GM23338 (cell line): ENCODE measurements at regions not wholly inside any gene's neighbourhood (a gene's known extent, or its start where the extent isn't known, plus 50 kb on each side); places are given as distances from the start of the nearest gene placed in this dataset.

Experiments
- ATAC-seq: fragments of 200-7000 bp; cut with Tn5 transposase; 3 replicates; pipeline ENCODE4 v1.9.1; 2020
- DNase-seq: peaks from one replicate; pipeline ENCODE4 v3.0.0-alpha.2; 2015; ENCODE audit warnings: low spot score
- H2AFZ ChIP-seq: fragments of 200-600 bp; sonication (generic); 2 replicates; pipeline ENCODE4 v1.8.0; 2016; ENCODE audit warnings: antibody characterized with exemption, mild to moderate bottlenecking, moderate library complexity
- H3F3A ChIP-seq: fragments of 200-600 bp; sonication (generic); replicated peaks from 2 replicates; pipeline ENCODE4 v1.8.0; 2017; ENCODE audit warnings: antibody characterized with exemption, mixed run types, low read depth
- H3K27ac ChIP-seq: fragments of 200-600 bp; sonication (generic); 2 replicates; pipeline ENCODE4 v1.6.1; 2016; ENCODE audit warnings: low read depth
- H3K27me3 ChIP-seq: fragments of 200-600 bp; sonication (generic); 2 replicates; pipeline ENCODE4 v1.8.0; 2016; ENCODE audit warnings: mild to moderate bottlenecking, mixed run types, moderate library complexity; ENCODE audit not compliant: insufficient read depth
- H3K36me3 ChIP-seq: fragments of 200-600 bp; sonication (generic); 2 replicates; pipeline ENCODE4 v1.8.0; 2016; ENCODE audit warnings: mild to moderate bottlenecking; ENCODE audit not compliant: insufficient read depth
- H3K4me1 ChIP-seq: fragments of 200-600 bp; sonication (generic); 2 replicates; pipeline ENCODE4 v1.8.0; 2016; ENCODE audit warnings: mild to moderate bottlenecking, moderate library complexity; ENCODE audit not compliant: insufficient read depth
- H3K4me2 ChIP-seq: fragments of 200-600 bp; sonication (generic); 2 replicates; pipeline ENCODE4 v1.7.1; 2017; ENCODE audit warnings: mixed run types
- H3K4me3 ChIP-seq: fragments of 200-600 bp; sonication (generic); 2 replicates; pipeline ENCODE4 v1.6.1; 2016; ENCODE audit warnings: mixed run types
- H3K79me2 ChIP-seq: fragments of 200-600 bp; sonication (generic); replicated peaks from 2 replicates; pipeline ENCODE4 v1.8.0; 2017; ENCODE audit warnings: mild to moderate bottlenecking; ENCODE audit not compliant: insufficient read depth
- H3K9me2 ChIP-seq: fragments of 200-600 bp; sonication (generic); 2 replicates; pipeline ENCODE4 v1.8.0; 2017; ENCODE audit not compliant: insufficient read depth
- H4K20me1 ChIP-seq: fragments of 200-600 bp; sonication (generic); replicated peaks from 2 replicates; pipeline ENCODE4 v1.8.0; 2017; ENCODE audit warnings: mild to moderate bottlenecking; ENCODE audit not compliant: insufficient read depth
- H3K27ac Mint-ChIP-seq: 2 replicates; pipeline ENCODE4 v1.8.0; 2020; ENCODE audit warnings: inconsistent platforms, mild to moderate bottlenecking, moderate library complexity, mixed read lengths
- H3K27me3 Mint-ChIP-seq: 3 replicates; pipeline ENCODE4 v1.8.0; 2022; ENCODE audit warnings: low read depth, mild to moderate bottlenecking, moderate library complexity, mixed read lengths, inconsistent platforms; ENCODE audit not compliant: insufficient read depth, poor library complexity
- H3K36me3 Mint-ChIP-seq: 3 replicates; pipeline ENCODE4 v1.8.0; 2021; ENCODE audit warnings: low read depth, mild to moderate bottlenecking, inconsistent platforms, moderate library complexity, mixed read lengths
- H3K4me1 Mint-ChIP-seq: 3 replicates; pipeline ENCODE4 v1.8.0; 2020; ENCODE audit warnings: mild to moderate bottlenecking, inconsistent platforms, mixed read lengths
- H3K4me3 Mint-ChIP-seq: 3 replicates; pipeline ENCODE4 v1.8.0; 2021; ENCODE audit warnings: moderate library complexity, mild to moderate bottlenecking, inconsistent platforms, mixed read lengths
- H3K9me3 Mint-ChIP-seq: 3 replicates; pipeline ENCODE4 v1.8.0; 2020; ENCODE audit warnings: moderate library complexity, mild to moderate bottlenecking, inconsistent platforms, mixed read lengths
- CREB1 ChIP-seq: fragments of 250-450 bp; sonication (Bioruptor Pico); IDR thresholded peaks from 2 replicates; pipeline ENCODE4 v1.5.0; 2020; ENCODE audit warnings: low read depth, mild to moderate bottlenecking, moderate library complexity
- JUNB ChIP-seq: IDR thresholded peaks from one replicate; pipeline ENCODE4 v1.6.1; 2016; ENCODE audit warnings: antibody characterized with exemption; ENCODE audit not compliant: unreplicated experiment
- NANOG ChIP-seq: IDR thresholded peaks from 2 replicates; pipeline ENCODE4 v1.6.1; 2016; ENCODE audit warnings: antibody characterized with exemption, borderline replicate concordance
- POLR2AphosphoS5 ChIP-seq: IDR thresholded peaks from 2 replicates; pipeline ENCODE4 v1.6.1; 2016; ENCODE audit warnings: antibody characterized with exemption, low read depth
- ZNF114 ChIP-seq: fragments of 250-450 bp; sonication (Bioruptor Pico); IDR thresholded peaks from 2 replicates; pipeline ENCODE4 v1.5.0; 2020; ENCODE audit warnings: mild to moderate bottlenecking, moderate library complexity
- TF ChIP-seq, protein P1 (sequence below): fragments of 250-450 bp; sonication (Bioruptor Pico); IDR thresholded peaks from 2 replicates; pipeline ENCODE4 v1.5.0; 2020; ENCODE audit warnings: mild to moderate bottlenecking, moderate library complexity
- TF ChIP-seq, protein P2 (sequence below): IDR thresholded peaks from 2 replicates; pipeline ENCODE4 v1.6.1; 2016; ENCODE audit warnings: antibody characterized with exemption
- TF ChIP-seq, protein P3 (sequence below): IDR thresholded peaks from one replicate; pipeline ENCODE4 v1.6.1; 2018; ENCODE audit warnings: antibody characterized with exemption; ENCODE audit not compliant: unreplicated experiment

DNA sequence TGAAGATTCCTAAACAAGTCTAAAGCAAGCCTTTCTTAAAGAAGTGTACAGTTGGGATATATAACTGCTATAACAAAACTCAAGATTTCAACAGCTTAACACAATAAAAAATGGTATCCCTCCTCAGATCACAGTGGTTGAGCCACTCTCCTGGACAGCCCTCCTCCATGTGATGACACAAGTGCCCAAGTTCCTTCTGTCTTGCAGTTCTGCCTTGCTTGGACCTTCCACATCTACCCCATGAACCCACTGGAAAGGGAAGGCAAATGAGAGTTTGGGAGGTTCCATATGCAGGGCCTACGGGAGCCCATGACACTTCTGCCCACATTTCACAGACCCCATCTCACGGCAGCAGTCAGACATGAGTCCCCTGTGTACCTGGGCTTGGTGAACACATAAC, 659.2 kb downstream of the UQCRFS1 start (continued):
- TF ChIP-seq, protein P1, sequence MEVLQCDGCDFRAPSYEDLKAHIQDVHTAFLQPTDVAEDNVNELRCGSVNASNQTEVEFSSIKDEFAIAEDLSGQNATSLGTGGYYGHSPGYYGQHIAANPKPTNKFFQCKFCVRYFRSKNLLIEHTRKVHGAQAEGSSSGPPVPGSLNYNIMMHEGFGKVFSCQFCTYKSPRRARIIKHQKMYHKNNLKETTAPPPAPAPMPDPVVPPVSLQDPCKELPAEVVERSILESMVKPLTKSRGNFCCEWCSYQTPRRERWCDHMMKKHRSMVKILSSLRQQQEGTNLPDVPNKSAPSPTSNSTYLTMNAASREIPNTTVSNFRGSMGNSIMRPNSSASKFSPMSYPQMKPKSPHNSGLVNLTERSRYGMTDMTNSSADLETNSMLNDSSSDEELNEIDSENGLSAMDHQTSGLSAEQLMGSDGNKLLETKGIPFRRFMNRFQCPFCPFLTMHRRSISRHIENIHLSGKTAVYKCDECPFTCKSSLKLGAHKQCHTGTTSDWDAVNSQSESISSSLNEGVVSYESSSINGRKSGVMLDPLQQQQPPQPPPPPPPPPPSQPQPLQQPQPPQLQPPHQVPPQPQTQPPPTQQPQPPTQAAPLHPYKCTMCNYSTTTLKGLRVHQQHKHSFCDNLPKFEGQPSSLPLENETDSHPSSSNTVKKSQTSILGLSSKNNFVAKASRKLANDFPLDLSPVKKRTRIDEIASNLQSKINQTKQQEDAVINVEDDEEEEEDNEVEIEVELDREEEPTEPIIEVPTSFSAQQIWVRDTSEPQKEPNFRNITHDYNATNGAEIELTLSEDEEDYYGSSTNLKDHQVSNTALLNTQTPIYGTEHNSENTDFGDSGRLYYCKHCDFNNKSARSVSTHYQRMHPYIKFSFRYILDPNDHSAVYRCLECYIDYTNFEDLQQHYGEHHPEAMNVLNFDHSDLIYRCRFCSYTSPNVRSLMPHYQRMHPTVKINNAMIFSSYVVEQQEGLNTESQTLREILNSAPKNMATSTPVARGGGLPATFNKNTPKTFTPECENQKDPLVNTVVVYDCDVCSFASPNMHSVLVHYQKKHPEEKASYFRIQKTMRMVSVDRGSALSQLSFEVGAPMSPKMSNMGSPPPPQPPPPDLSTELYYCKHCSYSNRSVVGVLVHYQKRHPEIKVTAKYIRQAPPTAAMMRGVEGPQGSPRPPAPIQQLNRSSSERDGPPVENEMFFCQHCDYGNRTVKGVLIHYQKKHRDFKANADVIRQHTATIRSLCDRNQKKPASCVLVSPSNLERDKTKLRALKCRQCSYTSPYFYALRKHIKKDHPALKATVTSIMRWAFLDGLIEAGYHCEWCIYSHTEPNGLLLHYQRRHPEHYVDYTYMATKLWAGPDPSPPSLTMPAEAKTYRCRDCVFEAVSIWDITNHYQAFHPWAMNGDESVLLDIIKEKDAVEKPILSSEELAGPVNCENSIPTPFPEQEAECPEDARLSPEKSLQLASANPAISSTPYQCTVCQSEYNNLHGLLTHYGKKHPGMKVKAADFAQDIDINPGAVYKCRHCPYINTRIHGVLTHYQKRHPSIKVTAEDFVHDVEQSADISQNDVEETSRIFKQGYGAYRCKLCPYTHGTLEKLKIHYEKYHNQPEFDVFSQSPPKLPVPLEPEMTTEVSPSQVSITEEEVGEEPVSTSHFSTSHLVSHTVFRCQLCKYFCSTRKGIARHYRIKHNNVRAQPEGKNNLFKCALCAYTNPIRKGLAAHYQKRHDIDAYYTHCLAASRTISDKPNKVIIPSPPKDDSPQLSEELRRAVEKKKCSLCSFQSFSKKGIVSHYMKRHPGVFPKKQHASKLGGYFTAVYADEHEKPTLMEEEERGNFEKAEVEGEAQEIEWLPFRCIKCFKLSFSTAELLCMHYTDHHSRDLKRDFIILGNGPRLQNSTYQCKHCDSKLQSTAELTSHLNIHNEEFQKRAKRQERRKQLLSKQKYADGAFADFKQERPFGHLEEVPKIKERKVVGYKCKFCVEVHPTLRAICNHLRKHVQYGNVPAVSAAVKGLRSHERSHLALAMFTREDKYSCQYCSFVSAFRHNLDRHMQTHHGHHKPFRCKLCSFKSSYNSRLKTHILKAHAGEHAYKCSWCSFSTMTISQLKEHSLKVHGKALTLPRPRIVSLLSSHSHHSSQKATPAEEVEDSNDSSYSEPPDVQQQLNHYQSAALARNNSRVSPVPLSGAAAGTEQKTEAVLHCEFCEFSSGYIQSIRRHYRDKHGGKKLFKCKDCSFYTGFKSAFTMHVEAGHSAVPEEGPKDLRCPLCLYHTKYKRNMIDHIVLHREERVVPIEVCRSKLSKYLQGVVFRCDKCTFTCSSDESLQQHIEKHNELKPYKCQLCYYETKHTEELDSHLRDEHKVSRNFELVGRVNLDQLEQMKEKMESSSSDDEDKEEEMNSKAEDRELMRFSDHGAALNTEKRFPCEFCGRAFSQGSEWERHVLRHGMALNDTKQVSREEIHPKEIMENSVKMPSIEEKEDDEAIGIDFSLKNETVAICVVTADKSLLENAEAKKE: no peak
- TF ChIP-seq, protein P2, sequence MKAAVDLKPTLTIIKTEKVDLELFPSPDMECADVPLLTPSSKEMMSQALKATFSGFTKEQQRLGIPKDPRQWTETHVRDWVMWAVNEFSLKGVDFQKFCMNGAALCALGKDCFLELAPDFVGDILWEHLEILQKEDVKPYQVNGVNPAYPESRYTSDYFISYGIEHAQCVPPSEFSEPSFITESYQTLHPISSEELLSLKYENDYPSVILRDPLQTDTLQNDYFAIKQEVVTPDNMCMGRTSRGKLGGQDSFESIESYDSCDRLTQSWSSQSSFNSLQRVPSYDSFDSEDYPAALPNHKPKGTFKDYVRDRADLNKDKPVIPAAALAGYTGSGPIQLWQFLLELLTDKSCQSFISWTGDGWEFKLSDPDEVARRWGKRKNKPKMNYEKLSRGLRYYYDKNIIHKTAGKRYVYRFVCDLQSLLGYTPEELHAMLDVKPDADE: no peak

DNA sequence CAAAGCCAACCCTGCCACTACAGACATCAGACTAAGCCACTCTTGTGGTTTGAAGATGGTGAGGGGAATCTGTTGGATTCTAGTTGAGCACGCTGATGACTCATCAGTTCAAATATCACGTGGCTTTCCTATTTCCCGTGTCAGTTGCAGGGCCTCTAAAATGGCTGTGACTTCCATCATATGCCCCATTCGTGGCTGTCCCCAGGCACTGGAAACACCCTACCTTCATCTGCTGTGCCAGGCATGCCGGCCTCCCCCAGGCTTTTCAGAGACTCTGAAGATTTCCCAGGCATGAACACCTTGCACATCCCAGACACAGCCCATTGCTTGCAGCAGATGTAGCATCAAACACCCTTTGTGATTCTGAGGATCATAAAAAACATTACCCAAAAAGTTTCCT, 659.9 kb downstream of the UQCRFS1 start:
- Mint-ChIP-seq H3K4me3 (no peak overlapping the region), H3K9me3 (no peaks in the 10 kb centered on the region), H3K36me3 (no peaks in the 10 kb centered on the region), H3K4me1 (no peaks in the 10 kb centered on the region), H3K27me3 (no peaks in the 10 kb centered on the region), H3K27ac (no peak overlapping the region)
- H3K79me2 ChIP-seq: no peaks in the 10 kb centered on the region
- no peaks in the 10 kb centered on the region for H4K20me1 ChIP-seq
- no peak for DNase-seq
- H3K4me1 ChIP-seq: no peaks in the 10 kb centered on the region
- ATAC-seq: no peak
- no peak overlapping the region for H3K4me2 ChIP-seq
- no peaks in the 10 kb centered on the region for H3K27me3 ChIP-seq
- H3F3A ChIP-seq: no peaks in the 10 kb centered on the region
- no peaks in the 10 kb centered on the region; the same call in 1 of the 2 replicates for H3K9me2 ChIP-seq
- H3K27ac ChIP-seq: no peak overlapping the region
- no peaks in the 10 kb centered on the region for H3K36me3 ChIP-seq
- no peak overlapping the region for H3K4me3 ChIP-seq
- no peak overlapping the region for H2AFZ ChIP-seq
- TF ChIP-seq, protein P2: no peak
- TF ChIP-seq, protein P3, sequence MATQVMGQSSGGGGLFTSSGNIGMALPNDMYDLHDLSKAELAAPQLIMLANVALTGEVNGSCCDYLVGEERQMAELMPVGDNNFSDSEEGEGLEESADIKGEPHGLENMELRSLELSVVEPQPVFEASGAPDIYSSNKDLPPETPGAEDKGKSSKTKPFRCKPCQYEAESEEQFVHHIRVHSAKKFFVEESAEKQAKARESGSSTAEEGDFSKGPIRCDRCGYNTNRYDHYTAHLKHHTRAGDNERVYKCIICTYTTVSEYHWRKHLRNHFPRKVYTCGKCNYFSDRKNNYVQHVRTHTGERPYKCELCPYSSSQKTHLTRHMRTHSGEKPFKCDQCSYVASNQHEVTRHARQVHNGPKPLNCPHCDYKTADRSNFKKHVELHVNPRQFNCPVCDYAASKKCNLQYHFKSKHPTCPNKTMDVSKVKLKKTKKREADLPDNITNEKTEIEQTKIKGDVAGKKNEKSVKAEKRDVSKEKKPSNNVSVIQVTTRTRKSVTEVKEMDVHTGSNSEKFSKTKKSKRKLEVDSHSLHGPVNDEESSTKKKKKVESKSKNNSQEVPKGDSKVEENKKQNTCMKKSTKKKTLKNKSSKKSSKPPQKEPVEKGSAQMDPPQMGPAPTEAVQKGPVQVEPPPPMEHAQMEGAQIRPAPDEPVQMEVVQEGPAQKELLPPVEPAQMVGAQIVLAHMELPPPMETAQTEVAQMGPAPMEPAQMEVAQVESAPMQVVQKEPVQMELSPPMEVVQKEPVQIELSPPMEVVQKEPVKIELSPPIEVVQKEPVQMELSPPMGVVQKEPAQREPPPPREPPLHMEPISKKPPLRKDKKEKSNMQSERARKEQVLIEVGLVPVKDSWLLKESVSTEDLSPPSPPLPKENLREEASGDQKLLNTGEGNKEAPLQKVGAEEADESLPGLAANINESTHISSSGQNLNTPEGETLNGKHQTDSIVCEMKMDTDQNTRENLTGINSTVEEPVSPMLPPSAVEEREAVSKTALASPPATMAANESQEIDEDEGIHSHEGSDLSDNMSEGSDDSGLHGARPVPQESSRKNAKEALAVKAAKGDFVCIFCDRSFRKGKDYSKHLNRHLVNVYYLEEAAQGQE: no peak
- no peak for TF ChIP-seq POLR2AphosphoS5
- no peak for TF ChIP-seq CREB1 (CRISPR knock-in tag)
- TF ChIP-seq JUNB: no peak
- no peak for TF ChIP-seq NANOG
- no peak for TF ChIP-seq ZNF114
